ENCODE measurements at regions not wholly inside any gene's neighbourhood (a gene's known extent, or its start where the extent isn't known, plus 50 kb on each side); places are given as distances from the start of the nearest gene placed in this dataset.

- no peak for DNase-seq
- WGBS (ENCODE audit: low lambda C conversion rate): 15% methylated on average over 3 of the region's 3 CpGs
Observed at GRCh38 chr16:59510008-59510424, 775.9 kb upstream of the GOT2 start.

More at GRCh38 chr16:59510008-59510424, 775.9 kb upstream of the GOT2 start:
- Histone ChIP-seq H3K27me3 (ENCODE audit: insufficient read depth) (no peaks in the 10 kb centered on the region), H3K4me2 (no peak overlapping the region), H3K36me3 (replicated peaks in 1 of 2; ENCODE audit: control insufficient read depth in 1 of 2, insufficient read depth in 2 of 2, low read length in 1 of 2) (no peaks in the 10 kb centered on the region), H3K9me2 (no peaks in the 10 kb centered on the region), H3F3A (replicated peaks; ENCODE audit: insufficient read depth) (no peaks in the 10 kb centered on the region), H4K20me1 (ENCODE audit: insufficient read depth) (no peaks in the 10 kb centered on the region), H3K27ac (ENCODE audit: low read depth in 2 of 2, low read length in 1 of 2) (no peak overlapping the region), H3K79me2 (ENCODE audit: insufficient read depth) (no peaks in the 10 kb centered on the region), H3K9ac (no peak overlapping the region), H3K4me1 (ENCODE audit: control insufficient read depth in 1 of 2, insufficient read depth in 2 of 2, low read depth in 1 of 2, low read length in 1 of 2) (no peaks in the 10 kb centered on the region), H2AFZ (ENCODE audit: low read depth) (no peak overlapping the region), H3K4me3 (ENCODE audit: low read depth in 2 of 2, low read length in 1 of 2) (no peak overlapping the region), H3K9me3 (no peaks in the 10 kb centered on the region)
- TF ChIP-seq TCF12 (IDR thresholded peaks at IDR 0.05) (no peak), REST (IDR thresholded peaks at IDR 0.05; ENCODE audit: low read depth, low read length) (no peak), TAF1 (IDR thresholded peaks at IDR 0.05; ENCODE audit: borderline replicate concordance, low read depth, low read length) (no peak), CHD2 (IDR thresholded peaks at IDR 0.05; ENCODE audit: low read length, partially characterized antibody) (no peak), RAD21 (IDR thresholded peaks at IDR 0.05; ENCODE audit: low read length) (no peak), PBX3 (IDR thresholded peaks at IDR 0.05) (no peak), FOSL2 (IDR thresholded peaks at IDR 0.05; ENCODE audit: borderline replicate concordance, low read depth) (no peak), MEF2A (IDR thresholded peaks at IDR 0.05; ENCODE audit: borderline replicate concordance, low read depth) (no peak), RCOR1 (IDR thresholded peaks at IDR 0.05; ENCODE audit: low read length) (no peak), FOXJ3 (CRISPR knock-in tag; IDR thresholded peaks at IDR 0.05) (no peak), TEAD4 (IDR thresholded peaks at IDR 0.05; ENCODE audit: borderline replicate concordance, insufficient read depth) (no peak), SMC3 (IDR thresholded peaks at IDR 0.05; ENCODE audit: low read depth, low read length) (no peak), GATA2 (CRISPR knock-in tag; IDR thresholded peaks at IDR 0.05) (no peak), NRF1 (IDR thresholded peaks at IDR 0.05; ENCODE audit: low read depth, low read length) (no peak), ELF1 (IDR thresholded peaks at IDR 0.05) (no peak), MAX (IDR thresholded peaks at IDR 0.05; ENCODE audit: low read depth) (no peak), SIN3A (IDR thresholded peaks at IDR 0.05; ENCODE audit: borderline replicate concordance, low read depth, low read length) (no peak), ZBTB33 (IDR thresholded peaks at IDR 0.05; ENCODE audit: borderline replicate concordance, low read depth) (no peak)
- POLR2A ChIA-PET: no interaction called here
- CTCF ChIA-PET: no interaction called here

All from SK-N-SH (cell line).